CD4-positive, alpha-beta T cell treated with Interleukin-10 for 1 hour (primary cell): ENCODE measurements at regions not wholly inside any gene's neighbourhood (a gene's known extent, or its start where the extent isn't known, plus 50 kb on each side); places are given as distances from the start of the nearest gene placed in this dataset.
"Not testable (repeated sequence)": the region's sequence is repeated elsewhere in the genome, so short reads cannot be mapped to it uniquely, and the experiment has no call there.

ENCODE experiments used
- DNase-seq: peaks from one replicate; pipeline ENCODE4 v3.0.0-alpha.2; 2020

- DNase-seq: no peak
Measured at GRCh38 chr3:103513003-103513402, 1078.2 kb downstream of the ZPLD1 start.

- no peak for DNase-seq
Measured at GRCh38 chr3:103515116-103515515, 1080.3 kb downstream of the ZPLD1 start.

- no peak for DNase-seq
Measured at GRCh38 chr3:103516950-103517349, 1082.1 kb downstream of the ZPLD1 start.

- DNase-seq: not testable (repeated sequence)
Measured at GRCh38 chr3:103531327-103531726, 1096.5 kb downstream of the ZPLD1 start.

- no peak for DNase-seq
Measured at GRCh38 chr3:103532986-103533385, 1098.2 kb downstream of the ZPLD1 start.

GRCh38 chr3:103554451-103554850, 1119.6 kb downstream of the ZPLD1 start:
- DNase-seq: no peak

- not testable (repeated sequence) for DNase-seq
Measured at GRCh38 chr3:103564116-103564515, 1129.3 kb downstream of the ZPLD1 start.

- DNase-seq: no peak
Measured at GRCh38 chr3:103585809-103586208, 1151.0 kb downstream of the ZPLD1 start.

GRCh38 chr3:103589770-103590169, 1155.0 kb downstream of the ZPLD1 start:
- DNase-seq: no peak

- no peak for DNase-seq
Measured at GRCh38 chr3:103600844-103601243, 1166.0 kb downstream of the ZPLD1 start.

- DNase-seq: no peak
Measured at GRCh38 chr3:103601666-103602065, 1166.9 kb downstream of the ZPLD1 start.

GRCh38 chr3:103609472-103609871, 1174.7 kb downstream of the ZPLD1 start:
- DNase-seq: no peak

- DNase-seq: no peak
Measured at GRCh38 chr3:103613397-103614156, 1178.8 kb downstream of the ZPLD1 start.

- DNase-seq: no peak
Measured at GRCh38 chr3:103614719-103615118, 1179.9 kb downstream of the ZPLD1 start.

- no peak for DNase-seq
Measured at GRCh38 chr3:103617961-103618360, 1183.1 kb downstream of the ZPLD1 start.

- no peak for DNase-seq
Measured at GRCh38 chr3:103624271-103624670, 1189.5 kb downstream of the ZPLD1 start.

- no peak for DNase-seq
Measured at GRCh38 chr3:103629391-103629790, 1194.6 kb downstream of the ZPLD1 start.

GRCh38 chr3:103644450-103644849, 1209.6 kb downstream of the ZPLD1 start:
- no peak for DNase-seq

- DNase-seq: no peak
Measured at GRCh38 chr3:103653996-103654395, 1219.2 kb downstream of the ZPLD1 start.

- DNase-seq: no peak
Measured at GRCh38 chr3:103657756-103658155, 1222.9 kb downstream of the ZPLD1 start.

GRCh38 chr3:103660810-103661209, 1226.0 kb downstream of the ZPLD1 start:
- DNase-seq: no peak

- no peak for DNase-seq
Measured at GRCh38 chr3:103662591-103662990, 1227.8 kb downstream of the ZPLD1 start.

- no peak for DNase-seq
Measured at GRCh38 chr3:103672346-103672745, 1237.5 kb downstream of the ZPLD1 start.

GRCh38 chr3:103684904-103685303, 1250.1 kb downstream of the ZPLD1 start:
- no peak for DNase-seq

- no peak for DNase-seq
Measured at GRCh38 chr3:103685939-103686338, 1251.1 kb downstream of the ZPLD1 start.
